ENCODE measurements at regions not wholly inside any gene's neighbourhood (a gene's known extent, or its start where the extent isn't known, plus 50 kb on each side); places are given as distances from the start of the nearest gene placed in this dataset.

DNA sequence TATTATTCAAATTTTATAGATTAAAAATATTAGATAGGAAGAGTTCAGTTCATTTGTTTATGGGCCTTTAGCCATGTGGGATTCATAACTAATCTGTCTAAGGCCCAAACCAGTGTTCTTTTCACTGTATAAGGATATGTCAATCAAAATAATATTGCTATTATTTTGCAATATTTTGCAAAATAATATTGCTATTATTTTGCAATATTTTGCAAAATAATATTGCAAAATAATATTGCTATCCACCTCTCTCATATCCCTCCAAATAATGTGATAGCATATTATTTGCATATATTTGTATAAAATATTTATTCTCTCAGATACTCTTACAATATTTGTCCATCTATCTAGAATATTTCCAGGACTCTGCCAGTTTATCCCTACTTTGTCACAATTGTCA is 595.3 kb upstream of the PTCHD4 start:
- no peak overlapping the region for H3K27ac ChIP-seq
- TF ChIP-seq, protein P1, sequence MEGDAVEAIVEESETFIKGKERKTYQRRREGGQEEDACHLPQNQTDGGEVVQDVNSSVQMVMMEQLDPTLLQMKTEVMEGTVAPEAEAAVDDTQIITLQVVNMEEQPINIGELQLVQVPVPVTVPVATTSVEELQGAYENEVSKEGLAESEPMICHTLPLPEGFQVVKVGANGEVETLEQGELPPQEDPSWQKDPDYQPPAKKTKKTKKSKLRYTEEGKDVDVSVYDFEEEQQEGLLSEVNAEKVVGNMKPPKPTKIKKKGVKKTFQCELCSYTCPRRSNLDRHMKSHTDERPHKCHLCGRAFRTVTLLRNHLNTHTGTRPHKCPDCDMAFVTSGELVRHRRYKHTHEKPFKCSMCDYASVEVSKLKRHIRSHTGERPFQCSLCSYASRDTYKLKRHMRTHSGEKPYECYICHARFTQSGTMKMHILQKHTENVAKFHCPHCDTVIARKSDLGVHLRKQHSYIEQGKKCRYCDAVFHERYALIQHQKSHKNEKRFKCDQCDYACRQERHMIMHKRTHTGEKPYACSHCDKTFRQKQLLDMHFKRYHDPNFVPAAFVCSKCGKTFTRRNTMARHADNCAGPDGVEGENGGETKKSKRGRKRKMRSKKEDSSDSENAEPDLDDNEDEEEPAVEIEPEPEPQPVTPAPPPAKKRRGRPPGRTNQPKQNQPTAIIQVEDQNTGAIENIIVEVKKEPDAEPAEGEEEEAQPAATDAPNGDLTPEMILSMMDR (IDR thresholded peaks at IDR 0.05) = no peak
- no peak for TF ChIP-seq ZFX (IDR thresholded peaks at IDR 0.05; ENCODE audit: borderline replicate concordance)

GRCh38 chr6:48701572-48701971 is 590.6 kb upstream of the PTCHD4 start:
- no peak overlapping the region for H3K27ac ChIP-seq
- no peak for TF ChIP-seq ZFX (IDR thresholded peaks at IDR 0.05; ENCODE audit: borderline replicate concordance)
- TF ChIP-seq, protein P1 (IDR thresholded peaks at IDR 0.05) = no peak

DNA sequence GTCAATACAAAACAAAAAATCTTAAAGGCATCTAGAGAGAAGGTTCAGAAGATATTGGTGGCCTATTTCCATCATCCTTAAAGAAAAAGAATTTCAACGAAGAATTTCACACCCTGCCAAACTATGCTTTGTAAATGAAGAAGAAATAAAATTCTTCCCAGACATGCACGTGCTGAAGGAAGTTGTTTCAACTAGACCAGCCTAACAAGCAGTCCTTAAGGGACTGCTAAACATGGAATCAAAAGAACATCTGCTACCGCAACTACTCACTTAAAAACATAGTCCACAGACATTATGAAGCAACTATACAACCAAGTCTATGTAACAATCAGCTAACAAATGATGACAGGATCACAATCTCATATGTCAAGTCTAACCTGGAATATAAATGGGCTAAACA is 584.9 kb upstream of the PTCHD4 start:
- TF ChIP-seq ZFX (IDR thresholded peaks at IDR 0.05; ENCODE audit: borderline replicate concordance) = no peak
- TF ChIP-seq, protein P1 (IDR thresholded peaks at IDR 0.05) = no peak
- no peak overlapping the region for H3K27ac ChIP-seq

DNA sequence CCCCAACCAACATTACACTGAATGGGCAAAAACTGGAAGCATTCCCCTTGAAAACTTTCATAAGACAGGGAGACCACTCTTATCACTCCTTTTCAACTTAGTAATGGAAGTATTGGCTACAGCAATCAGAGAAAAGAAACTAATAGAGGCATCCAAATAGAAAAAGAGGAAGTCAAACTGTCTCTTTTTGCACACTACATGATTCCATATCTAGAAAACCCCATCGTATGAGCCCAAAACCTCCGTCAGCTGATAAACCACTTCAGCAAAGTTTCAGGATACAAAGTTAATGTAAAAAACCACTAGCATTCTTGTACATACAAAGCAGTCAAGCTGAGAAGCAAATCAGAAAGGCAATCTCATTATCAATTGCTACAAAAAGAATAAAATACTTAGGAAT is 580.4 kb upstream of the PTCHD4 start:
- TF ChIP-seq ZFX (IDR thresholded peaks at IDR 0.05; ENCODE audit: borderline replicate concordance) = no peak
- TF ChIP-seq, protein P1 (IDR thresholded peaks at IDR 0.05) = no peak
- H3K27ac ChIP-seq = no peak overlapping the region

GRCh38 chr6:48689498-48689897 is 578.5 kb upstream of the PTCHD4 start:
- no peak overlapping the region for H3K27ac ChIP-seq
- TF ChIP-seq ZFX (IDR thresholded peaks at IDR 0.05; ENCODE audit: borderline replicate concordance) = no peak
- TF ChIP-seq, protein P1 (IDR thresholded peaks at IDR 0.05) = no peak

GRCh38 chr6:48678390-48678789 is 567.4 kb upstream of the PTCHD4 start:
- H3K27ac ChIP-seq = no peak overlapping the region
- TF ChIP-seq, protein P1 (IDR thresholded peaks at IDR 0.05) = no peak
- TF ChIP-seq ZFX (IDR thresholded peaks at IDR 0.05; ENCODE audit: borderline replicate concordance) = no peak

- no peak overlapping the region for H3K27ac ChIP-seq
- TF ChIP-seq, protein P1 (IDR thresholded peaks at IDR 0.05) = no peak
- TF ChIP-seq ZFX (IDR thresholded peaks at IDR 0.05; ENCODE audit: borderline replicate concordance) = no peak
These were observed 560.5 kb upstream of the PTCHD4 start for GRCh38 chr6:48671505-48671904.
